NCI-H2171 (cell line): ENCODE measurements at regions not wholly inside any gene's neighbourhood (a gene's known extent, or its start where the extent isn't known, plus 50 kb on each side); places are given as distances from the start of the nearest gene placed in this dataset.
"Not testable (repeated sequence)": the region's sequence is repeated elsewhere in the genome, so short reads cannot be mapped to it uniquely, and the experiment has no call there.

Experiments used
- DNase-seq: peaks from one replicate; lab custom pipeline; 2025; lab: John Stamatoyannopoulos, UW

- no peak for DNase-seq
Measured at GRCh38 chr5:103744159-103744558, 181.6 kb upstream of the NUDT12 start.

GRCh38 chr5:103743421-103743820 is 180.8 kb upstream of the NUDT12 start:
- no peak for DNase-seq

- no peak for DNase-seq
Measured at GRCh38 chr5:103741984-103742383, 179.4 kb upstream of the NUDT12 start.

DNA sequence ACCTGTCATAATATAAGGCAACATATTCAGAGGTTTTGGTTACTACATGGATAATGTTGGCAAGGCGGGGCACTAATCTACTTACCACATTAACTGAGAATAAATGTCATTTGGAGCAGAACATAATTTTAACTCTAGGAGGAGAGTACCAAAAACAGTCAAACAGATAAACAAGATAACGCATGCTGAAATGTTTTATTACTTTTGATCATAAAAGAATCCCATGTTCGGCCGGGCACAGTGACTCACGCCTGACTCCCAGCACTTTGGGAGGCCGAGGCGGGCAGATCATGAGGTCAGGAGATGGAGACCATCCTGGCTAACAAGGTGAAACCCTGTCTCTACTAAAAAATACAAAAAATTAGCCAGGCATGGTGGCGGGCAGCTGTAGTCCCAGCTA is 173.8 kb upstream of the NUDT12 start:
- not testable (repeated sequence) for DNase-seq

GRCh38 chr5:103724271-103724670 is 161.7 kb upstream of the NUDT12 start:
- no peak for DNase-seq

GRCh38 chr5:103721183-103721582 is 158.6 kb upstream of the NUDT12 start:
- DNase-seq = no peak

- no peak for DNase-seq
Measured at GRCh38 chr5:103718108-103718507, 155.5 kb upstream of the NUDT12 start.

- no peak for DNase-seq
Measured at GRCh38 chr5:103708601-103709000, 146.0 kb upstream of the NUDT12 start.

- no peak for DNase-seq
Measured at GRCh38 chr5:103706939-103707682, 144.5 kb upstream of the NUDT12 start.

- no peak for DNase-seq
Measured at GRCh38 chr5:103703617-103704016, 141.0 kb upstream of the NUDT12 start.

DNA sequence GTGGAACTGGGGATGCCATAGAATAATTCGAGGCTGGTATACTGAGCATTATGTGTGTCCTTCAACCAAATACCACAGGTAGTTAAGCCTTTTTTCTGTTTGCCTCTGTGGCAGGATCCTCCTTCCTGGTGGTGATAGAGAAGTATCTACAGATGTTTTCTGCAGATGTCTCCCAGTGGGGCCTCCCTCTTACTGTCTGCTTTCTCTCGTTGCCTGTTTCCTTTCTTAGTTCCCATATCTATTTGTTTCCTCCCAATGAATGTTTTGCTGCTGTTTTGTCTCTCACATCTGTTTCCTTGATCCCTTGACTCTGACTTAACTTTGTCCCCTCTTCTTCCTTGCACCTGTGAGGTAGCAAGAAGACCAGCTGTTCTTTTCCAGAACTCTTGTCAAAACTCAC is 130.9 kb upstream of the NUDT12 start:
- no peak for DNase-seq

DNA sequence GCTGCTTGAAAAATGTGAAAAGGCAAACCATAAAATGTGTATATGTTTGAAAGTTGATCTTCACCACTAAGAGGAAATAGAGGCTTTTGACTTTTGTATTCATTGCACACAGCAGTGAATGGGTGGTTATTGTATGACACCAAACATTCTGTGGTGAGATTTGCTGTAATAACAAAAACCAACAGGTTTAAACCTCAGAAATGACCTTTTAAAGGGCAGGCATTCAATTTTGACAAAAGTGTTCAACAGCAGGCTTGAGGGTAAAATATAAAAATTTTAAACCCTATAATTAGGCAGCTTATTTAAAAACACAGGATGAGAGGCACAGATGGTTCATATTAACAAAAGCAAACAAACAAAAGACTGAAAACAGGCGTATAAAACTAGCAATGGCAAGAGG is 128.1 kb upstream of the NUDT12 start:
- no peak for DNase-seq

DNA sequence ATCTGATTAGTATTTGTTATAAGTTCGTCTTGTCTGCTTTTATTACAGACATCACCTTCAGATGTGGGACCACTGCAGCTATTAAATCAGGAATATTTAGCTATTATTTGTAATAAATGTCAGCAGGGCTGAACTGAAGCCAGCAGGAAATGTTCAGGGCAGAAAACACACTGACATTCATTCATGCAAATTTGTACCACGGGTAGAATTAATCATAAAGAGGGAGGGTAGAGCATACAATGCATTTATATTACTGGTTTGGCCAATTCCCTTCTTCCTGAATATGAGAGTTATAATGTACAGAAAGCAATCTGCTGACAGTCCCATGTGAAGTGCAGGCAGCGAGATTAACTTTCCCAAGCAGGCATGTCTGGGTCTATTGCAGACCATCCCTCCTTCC is 117.3 kb upstream of the NUDT12 start:
- no peak for DNase-seq

GRCh38 chr5:103676198-103676597 is 113.6 kb upstream of the NUDT12 start:
- DNase-seq = not testable (repeated sequence)

GRCh38 chr5:103674739-103675138 is 112.2 kb upstream of the NUDT12 start:
- DNase-seq = no peak

GRCh38 chr5:103674251-103674650 is 111.7 kb upstream of the NUDT12 start:
- no peak for DNase-seq

GRCh38 chr5:103669615-103670014 is 107.0 kb upstream of the NUDT12 start:
- DNase-seq = no peak

DNA sequence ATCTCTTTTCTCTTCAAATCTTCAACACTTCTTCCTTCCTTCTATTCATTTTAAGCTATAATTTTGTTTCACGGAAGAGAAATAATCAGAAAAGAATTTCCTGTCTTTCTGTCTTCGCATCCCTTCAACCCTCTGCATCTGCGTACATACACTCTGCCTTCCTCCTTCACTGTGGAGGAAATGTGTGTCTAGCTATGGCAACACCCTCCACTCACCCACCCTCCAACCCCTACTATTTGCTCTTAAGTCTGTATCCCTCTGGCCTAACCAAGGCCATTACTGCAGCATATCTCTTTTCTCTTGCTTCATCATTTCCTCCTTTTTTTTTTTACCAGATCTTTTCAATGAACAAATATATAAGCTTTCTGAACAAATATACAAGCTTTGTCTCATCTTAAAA is 105.7 kb upstream of the NUDT12 start:
- no peak for DNase-seq

- DNase-seq = no peak
Measured at GRCh38 chr5:103667068-103667467, 104.5 kb upstream of the NUDT12 start.

GRCh38 chr5:103657301-103657700 is 94.7 kb upstream of the NUDT12 start:
- DNase-seq = no peak

GRCh38 chr5:103648086-103648485 is 85.5 kb upstream of the NUDT12 start:
- no peak for DNase-seq

DNA sequence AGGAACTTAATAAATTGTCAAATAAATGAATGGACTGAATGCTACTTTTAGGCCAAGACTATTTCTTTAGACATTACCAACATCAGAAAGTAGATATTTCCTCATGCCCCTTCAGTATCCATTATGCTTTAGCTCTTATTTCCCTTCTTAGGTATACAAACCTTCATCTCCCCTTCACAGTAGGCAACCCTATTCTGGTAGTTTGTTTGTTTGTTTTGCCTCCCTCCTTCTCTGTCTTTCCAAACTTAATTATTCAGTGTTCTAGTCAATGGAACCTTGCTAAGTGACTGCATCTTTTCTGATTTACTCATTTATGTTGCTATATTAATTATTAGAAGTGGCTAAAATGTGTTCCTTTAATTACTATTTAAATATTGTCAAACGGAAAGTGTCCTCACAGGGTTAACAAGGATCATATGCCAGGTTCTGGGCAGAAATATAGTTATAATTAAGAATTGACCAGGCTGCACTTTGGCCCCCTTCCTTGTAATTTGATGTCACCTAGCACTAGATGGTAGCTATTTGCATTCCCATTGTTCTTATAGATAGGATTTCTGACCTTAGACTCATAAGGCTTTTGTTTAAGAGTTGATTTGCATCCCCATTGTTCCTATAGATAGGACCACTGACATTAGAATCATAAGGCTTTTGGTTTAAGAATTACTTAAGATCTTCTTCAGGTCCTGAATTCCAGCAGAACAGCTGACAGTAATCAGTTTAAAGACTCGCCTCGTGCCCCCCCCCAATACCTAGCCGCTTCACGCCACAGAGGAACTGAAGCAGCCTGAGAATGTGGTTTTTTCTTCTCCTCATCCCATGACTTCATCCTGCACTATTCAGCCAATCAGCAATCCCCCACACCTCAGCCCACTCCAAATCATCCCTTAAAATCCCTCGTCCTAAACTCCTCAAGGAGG is 84.4 kb upstream of the NUDT12 start:
- DNase-seq = no peak

- DNase-seq = no peak
Measured at GRCh38 chr5:103645816-103646215, 83.2 kb upstream of the NUDT12 start.
